ENCODE measurements at regions not wholly inside any gene's neighbourhood (a gene's known extent, or its start where the extent isn't known, plus 50 kb on each side); places are given as distances from the start of the nearest gene placed in this dataset.

GRCh38 chr9:10704720-10705119, 91.9 kb upstream of the PTPRD start:
- TF ChIP-seq CTCF (IDR thresholded peaks at IDR 0.05 in 4 of 5, conservative IDR thresholded peaks at IDR 0.05 in 1 of 5): no peak
- no peak for TF ChIP-seq POLR2A (IDR thresholded peaks at IDR 0.05)
